ENCODE measurements at regions not wholly inside any gene's neighbourhood (a gene's known extent, or its start where the extent isn't known, plus 50 kb on each side); places are given as distances from the start of the nearest gene placed in this dataset.
"Not testable (repeated sequence)": the region's sequence is repeated elsewhere in the genome, so short reads cannot be mapped to it uniquely, and the experiment has no call there.

- no peak for DNase-seq
These were observed 114.1 kb downstream of the FAR1 start for GRCh38 chr11:13782390-13783075.

GRCh38 chr11:13784441-13784840, 116.0 kb downstream of the FAR1 start:
- no peak for DNase-seq

GRCh38 chr11:13784855-13785254, 116.4 kb downstream of the FAR1 start:
- no peak for DNase-seq

GRCh38 chr11:13786688-13787087, 118.2 kb downstream of the FAR1 start:
- no peak for DNase-seq

GRCh38 chr11:13797616-13798015, 129.1 kb downstream of the FAR1 start:
- not testable (repeated sequence) for DNase-seq

- no peak for DNase-seq
These were observed 132.4 kb downstream of the FAR1 start for GRCh38 chr11:13800901-13801300.

GRCh38 chr11:13818325-13818724, 144.2 kb upstream of the SPON1 start:
- no peak for DNase-seq

GRCh38 chr11:13826505-13827278, 135.8 kb upstream of the SPON1 start:
- DNase-seq, result no peak

- no peak for DNase-seq
These were observed 130.8 kb upstream of the SPON1 start for GRCh38 chr11:13831696-13832095.

- no peak for DNase-seq
These were observed 128.1 kb upstream of the SPON1 start for GRCh38 chr11:13834463-13834862.

- no peak for DNase-seq
These were observed 125.9 kb upstream of the SPON1 start for GRCh38 chr11:13836666-13837065.

- DNase-seq, result no peak
These were observed 125.2 kb upstream of the SPON1 start for GRCh38 chr11:13837286-13837685.

- DNase-seq, result no peak
These were observed 121.1 kb upstream of the SPON1 start for GRCh38 chr11:13841393-13841792.

GRCh38 chr11:13848031-13848430, 114.5 kb upstream of the SPON1 start:
- DNase-seq, result no peak

GRCh38 chr11:13850231-13851005, 112.1 kb upstream of the SPON1 start:
- no peak for DNase-seq

- DNase-seq, result no peak
These were observed 110.8 kb upstream of the SPON1 start for GRCh38 chr11:13851691-13852090.

- DNase-seq, result no peak
These were observed 110.0 kb upstream of the SPON1 start for GRCh38 chr11:13852481-13852880.

GRCh38 chr11:13857828-13858227, 104.7 kb upstream of the SPON1 start:
- no peak for DNase-seq

- no peak for DNase-seq
These were observed 102.6 kb upstream of the SPON1 start for GRCh38 chr11:13859892-13860291.

- DNase-seq, result no peak
These were observed 101.1 kb upstream of the SPON1 start for GRCh38 chr11:13861411-13861810.

GRCh38 chr11:13862845-13863392, 99.6 kb upstream of the SPON1 start:
- DNase-seq, result no peak

- DNase-seq, result no peak
These were observed 93.7 kb upstream of the SPON1 start for GRCh38 chr11:13868710-13869397.

- no peak for DNase-seq
These were observed 93.1 kb upstream of the SPON1 start for GRCh38 chr11:13869398-13869886.

Data from activated CD4-positive, alpha-beta T cell treated with anti-CD3 and anti-CD28 coated beads for 48 hours (primary cell).